HEK293 (cell line): ENCODE measurements at regions not wholly inside any gene's neighbourhood (a gene's known extent, or its start where the extent isn't known, plus 50 kb on each side); places are given as distances from the start of the nearest gene placed in this dataset.

ENCODE experiments used
- CTCF ChIA-PET: fragments of 350-600 bp; formaldehyde crosslinking; extraction: SDS; loops from one replicate; lab custom pipeline; 2021; ENCODE audit warnings: antibody characterized with exemption; lab: Yijun Ruan, JAX
- POLR2A ChIA-PET: fragments of 300-600 bp; formaldehyde crosslinking; extraction: SDS; loops from one replicate; lab custom pipeline; 2020; ENCODE audit warnings: antibody characterized with exemption, inconsistent platforms; lab: Yijun Ruan, JAX
- H3K27ac ChIP-seq: fragments of 200-500 bp; sonication (Bioruptor generic); 2 replicates; pipeline ENCODE4 v1.5.1; 2014; ENCODE audit warnings: low read depth, low read length, control low read depth, inconsistent platforms; ENCODE audit errors: extremely low read depth
- H3K36me3 ChIP-seq, 2 experiments: fragments of 200-500 bp in 1 of 2; sonication (Bioruptor generic) in 1 of 2; 1 replicate in 1 of 2; 2 replicates in 1 of 2; pipeline ENCODE4 v1.5.1; 2014 to 2017; ENCODE audit warnings: inconsistent platforms in 2 of 2, low read length in 2 of 2; ENCODE audit not compliant: control insufficient read depth in 2 of 2, insufficient read depth in 1 of 2
- H3K4me1 ChIP-seq: fragments of 200-500 bp; sonication (Bioruptor generic); 2 replicates; pipeline ENCODE4 v1.5.1; 2014; ENCODE audit warnings: mild to moderate bottlenecking, low read length, inconsistent platforms; ENCODE audit not compliant: control insufficient read depth, insufficient read depth
- H3K4me3 ChIP-seq: 2 replicates; pipeline ENCODE4 v1.5.1; 2011; ENCODE audit warnings: low read depth, mild to moderate bottlenecking, control low read depth, low read length, moderate library complexity
- H3K9me3 ChIP-seq: fragments of 200-500 bp; sonication (Bioruptor generic); 2 replicates; pipeline ENCODE4 v1.5.1; 2014; ENCODE audit warnings: low read depth, low read length, inconsistent platforms; ENCODE audit not compliant: control insufficient read depth, insufficient read depth
- KLF7 ChIP-seq: fragments of 450-650 bp; formaldehyde crosslinking; IDR thresholded peaks from 2 replicates; pipeline ENCODE4 v1.5.1; 2016; ENCODE audit warnings: missing biosample characterization, missing genetic modification characterization, borderline replicate concordance
- OSR2 ChIP-seq: fragments of 450-650 bp; formaldehyde crosslinking; IDR thresholded peaks from 2 replicates; pipeline ENCODE4 v1.5.1; 2016; ENCODE audit warnings: missing biosample characterization, missing genetic modification characterization
- OVOL3 ChIP-seq: fragments of 450-650 bp; formaldehyde crosslinking; IDR thresholded peaks from 2 replicates; pipeline ENCODE4 v1.5.1; 2016; ENCODE audit warnings: missing biosample characterization, missing genetic modification characterization
- RBAK ChIP-seq: fragments of 450-650 bp; formaldehyde crosslinking; IDR thresholded peaks from 2 replicates; pipeline ENCODE4 v1.5.1; 2016; ENCODE audit warnings: missing biosample characterization, missing genetic modification characterization
- TCF7L2 ChIP-seq: IDR thresholded peaks from 2 replicates; pipeline ENCODE4 v1.6.1; 2011; ENCODE audit warnings: low read depth, mild to moderate bottlenecking, inconsistent platforms, low read length, moderate library complexity, borderline replicate concordance
- ZBTB1 ChIP-seq: fragments of 450-650 bp; formaldehyde crosslinking; IDR thresholded peaks from 2 replicates; pipeline ENCODE4 v1.5.1; 2016; ENCODE audit warnings: missing biosample characterization, missing genetic modification characterization
- ZBTB17 ChIP-seq: fragments of 450-650 bp; formaldehyde crosslinking; IDR thresholded peaks from 2 replicates; pipeline ENCODE4 v1.5.1; 2016; ENCODE audit warnings: missing biosample characterization, missing genetic modification characterization
- ZNF132 ChIP-seq: fragments of 450-650 bp; formaldehyde crosslinking; IDR thresholded peaks from 2 replicates; pipeline ENCODE4 v1.5.1; 2017; ENCODE audit warnings: missing biosample characterization, missing genetic modification characterization, borderline replicate concordance
- ZNF146 ChIP-seq: fragments of 450-650 bp; formaldehyde crosslinking; IDR thresholded peaks from 2 replicates; pipeline ENCODE4 v1.5.1; 2016; ENCODE audit warnings: missing biosample characterization, missing genetic modification characterization
- ZNF266 ChIP-seq: fragments of 450-650 bp; formaldehyde crosslinking; IDR thresholded peaks from 2 replicates; pipeline ENCODE4 v1.5.1; 2016; ENCODE audit warnings: missing biosample characterization, missing genetic modification characterization, low read depth
- ZNF549 ChIP-seq: fragments of 450-650 bp; IDR thresholded peaks from 2 replicates; pipeline ENCODE4 v1.5.1; 2018; ENCODE audit warnings: missing biosample characterization, missing genetic modification characterization, mild to moderate bottlenecking, inconsistent platforms, moderate library complexity
- ZNF560 ChIP-seq: fragments of 450-650 bp; formaldehyde crosslinking; IDR thresholded peaks from 2 replicates; pipeline ENCODE4 v1.5.1; 2017; ENCODE audit warnings: missing biosample characterization, missing genetic modification characterization, borderline replicate concordance
- ZNF707 ChIP-seq: fragments of 450-650 bp; formaldehyde crosslinking; IDR thresholded peaks from 2 replicates; pipeline ENCODE4 v1.5.1; 2016; ENCODE audit warnings: missing biosample characterization, missing genetic modification characterization
- TF ChIP-seq, protein P1 (sequence below): fragments of 450-650 bp; formaldehyde crosslinking; IDR thresholded peaks from 2 replicates; pipeline ENCODE4 v1.5.1; 2016; ENCODE audit warnings: missing biosample characterization, missing genetic modification characterization, low read depth
- TF ChIP-seq, protein P2 (sequence below): fragments of 450-650 bp; formaldehyde crosslinking; conservative IDR thresholded peaks from 2 replicates; pipeline ENCODE4 v1.5.1; 2016; ENCODE audit warnings: low read depth, missing biosample characterization, missing genetic modification characterization
- TF ChIP-seq, protein P3 (sequence below): fragments of 450-650 bp; formaldehyde crosslinking; IDR thresholded peaks from 2 replicates; pipeline ENCODE4 v1.5.1; 2016; ENCODE audit warnings: missing biosample characterization, missing genetic modification characterization
- TF ChIP-seq, protein P4 (sequence below): fragments of 450-650 bp; formaldehyde crosslinking; IDR thresholded peaks from 2 replicates; pipeline ENCODE4; 2016; ENCODE audit warnings: missing biosample characterization, missing genetic modification characterization
- TF ChIP-seq, protein P5 (sequence below): fragments of 450-650 bp; formaldehyde crosslinking; IDR thresholded peaks from 2 replicates; pipeline ENCODE4 v1.5.1; 2017; ENCODE audit warnings: missing biosample characterization, missing genetic modification characterization
- TF ChIP-seq, protein P6 (sequence below): fragments of 450-650 bp; formaldehyde crosslinking; IDR thresholded peaks from 2 replicates; pipeline ENCODE4 v1.5.1; 2016; ENCODE audit warnings: missing biosample characterization, missing genetic modification characterization
- TF ChIP-seq, protein P7 (sequence below): fragments of 450-650 bp; formaldehyde crosslinking; IDR thresholded peaks from 2 replicates; pipeline ENCODE4 v1.5.1; 2016; ENCODE audit warnings: missing biosample characterization, missing genetic modification characterization
- TF ChIP-seq, protein P8 (sequence below): fragments of 450-650 bp; formaldehyde crosslinking; IDR thresholded peaks from 2 replicates; pipeline ENCODE4 v1.5.1; 2017; ENCODE audit warnings: missing biosample characterization, missing genetic modification characterization

DNA sequence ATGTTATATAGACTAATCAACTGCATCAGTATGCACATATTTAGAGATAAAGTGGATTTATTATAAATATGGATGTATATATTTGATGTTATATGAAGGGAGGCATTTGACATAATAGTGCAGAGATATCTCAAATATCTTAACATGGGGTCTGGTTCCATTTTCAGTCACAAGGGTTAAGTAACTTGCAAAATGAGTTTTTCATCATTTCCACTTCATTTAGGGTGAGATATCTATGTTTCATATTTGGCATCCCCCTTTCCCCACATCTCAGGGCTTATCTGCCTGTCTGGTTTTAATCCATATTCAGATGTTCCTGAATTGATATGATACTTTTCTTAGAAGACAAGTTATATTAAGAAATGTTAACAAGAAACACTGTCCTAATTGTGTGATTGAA lies 2141.2 kb downstream of the PCDH9 start (continued):
- TF ChIP-seq TCF7L2 (no peak), ZNF132 (no peak), OSR2 (no peak), ZBTB17 (no peak)
- TF ChIP-seq, protein P1, sequence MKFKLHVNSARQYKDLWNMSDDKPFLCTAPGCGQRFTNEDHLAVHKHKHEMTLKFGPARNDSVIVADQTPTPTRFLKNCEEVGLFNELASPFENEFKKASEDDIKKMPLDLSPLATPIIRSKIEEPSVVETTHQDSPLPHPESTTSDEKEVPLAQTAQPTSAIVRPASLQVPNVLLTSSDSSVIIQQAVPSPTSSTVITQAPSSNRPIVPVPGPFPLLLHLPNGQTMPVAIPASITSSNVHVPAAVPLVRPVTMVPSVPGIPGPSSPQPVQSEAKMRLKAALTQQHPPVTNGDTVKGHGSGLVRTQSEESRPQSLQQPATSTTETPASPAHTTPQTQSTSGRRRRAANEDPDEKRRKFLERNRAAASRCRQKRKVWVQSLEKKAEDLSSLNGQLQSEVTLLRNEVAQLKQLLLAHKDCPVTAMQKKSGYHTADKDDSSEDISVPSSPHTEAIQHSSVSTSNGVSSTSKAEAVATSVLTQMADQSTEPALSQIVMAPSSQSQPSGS (tag by site-specific recombination), result no peak
- TF ChIP-seq, all 188 proteins: peak for 0

DNA sequence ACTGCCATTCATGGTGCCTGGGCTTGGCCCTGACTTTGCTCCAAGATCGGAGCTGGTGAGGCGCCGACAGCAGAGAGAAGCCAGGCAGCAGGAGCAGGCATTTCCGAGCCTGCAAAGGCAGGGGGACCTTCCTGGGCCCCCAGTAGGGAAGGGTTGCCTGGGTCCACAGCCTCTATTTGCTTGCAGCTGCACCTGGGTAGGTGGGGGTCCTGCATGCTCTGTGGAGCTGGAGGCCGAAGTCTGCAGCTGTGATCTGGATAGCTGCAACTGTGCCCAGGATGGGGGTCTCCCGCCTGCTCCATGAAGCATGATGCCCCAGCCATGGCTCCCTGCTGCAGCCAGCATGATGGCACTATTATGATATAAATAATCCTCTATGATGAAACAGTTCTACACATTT lies 2144.2 kb downstream of the PCDH9 start:
- H3K36me3 ChIP-seq, result no peaks in the 10 kb centered on the region
- H3K4me1 ChIP-seq, result no peaks in the 10 kb centered on the region
- ChIA-PET CTCF (no interaction called here), POLR2A (no interaction called here)
- no peak overlapping the region for H3K4me3 ChIP-seq
- H3K27ac ChIP-seq, result no peak overlapping the region
- H3K9me3 ChIP-seq, result no peaks in the 10 kb centered on the region
- TF ChIP-seq, protein P2, sequence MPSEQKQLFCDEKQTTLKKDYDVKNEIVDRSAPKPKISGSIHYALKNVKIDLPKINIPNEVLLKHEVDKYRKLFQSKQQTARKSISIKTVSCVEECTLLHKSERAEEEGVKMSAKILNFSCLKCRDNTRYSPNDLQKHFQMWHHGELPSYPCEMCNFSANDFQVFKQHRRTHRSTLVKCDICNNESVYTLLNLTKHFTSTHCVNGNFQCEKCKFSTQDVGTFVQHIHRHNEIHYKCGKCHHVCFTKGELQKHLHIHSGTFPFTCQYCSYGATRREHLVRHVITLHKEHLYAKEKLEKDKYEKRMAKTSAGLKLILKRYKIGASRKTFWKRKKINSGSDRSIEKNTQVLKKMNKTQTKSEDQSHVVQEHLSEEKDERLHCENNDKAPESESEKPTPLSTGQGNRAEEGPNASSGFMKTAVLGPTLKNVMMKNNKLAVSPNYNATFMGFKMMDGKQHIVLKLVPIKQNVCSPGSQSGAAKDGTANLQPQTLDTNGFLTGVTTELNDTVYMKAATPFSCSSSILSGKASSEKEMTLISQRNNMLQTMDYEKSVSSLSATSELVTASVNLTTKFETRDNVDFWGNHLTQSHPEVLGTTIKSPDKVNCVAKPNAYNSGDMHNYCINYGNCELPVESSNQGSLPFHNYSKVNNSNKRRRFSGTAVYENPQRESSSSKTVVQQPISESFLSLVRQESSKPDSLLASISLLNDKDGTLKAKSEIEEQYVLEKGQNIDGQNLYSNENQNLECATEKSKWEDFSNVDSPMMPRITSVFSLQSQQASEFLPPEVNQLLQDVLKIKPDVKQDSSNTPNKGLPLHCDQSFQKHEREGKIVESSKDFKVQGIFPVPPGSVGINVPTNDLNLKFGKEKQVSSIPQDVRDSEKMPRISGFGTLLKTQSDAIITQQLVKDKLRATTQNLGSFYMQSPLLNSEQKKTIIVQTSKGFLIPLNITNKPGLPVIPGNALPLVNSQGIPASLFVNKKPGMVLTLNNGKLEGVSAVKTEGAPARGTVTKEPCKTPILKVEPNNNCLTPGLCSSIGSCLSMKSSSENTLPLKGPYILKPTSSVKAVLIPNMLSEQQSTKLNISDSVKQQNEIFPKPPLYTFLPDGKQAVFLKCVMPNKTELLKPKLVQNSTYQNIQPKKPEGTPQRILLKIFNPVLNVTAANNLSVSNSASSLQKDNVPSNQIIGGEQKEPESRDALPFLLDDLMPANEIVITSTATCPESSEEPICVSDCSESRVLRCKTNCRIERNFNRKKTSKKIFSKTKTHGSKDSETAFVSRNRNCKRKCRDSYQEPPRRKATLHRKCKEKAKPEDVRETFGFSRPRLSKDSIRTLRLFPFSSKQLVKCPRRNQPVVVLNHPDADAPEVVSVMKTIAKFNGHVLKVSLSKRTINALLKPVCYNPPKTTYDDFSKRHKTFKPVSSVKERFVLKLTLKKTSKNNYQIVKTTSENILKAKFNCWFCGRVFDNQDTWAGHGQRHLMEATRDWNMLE, result no peak
- TF ChIP-seq, protein P3, sequence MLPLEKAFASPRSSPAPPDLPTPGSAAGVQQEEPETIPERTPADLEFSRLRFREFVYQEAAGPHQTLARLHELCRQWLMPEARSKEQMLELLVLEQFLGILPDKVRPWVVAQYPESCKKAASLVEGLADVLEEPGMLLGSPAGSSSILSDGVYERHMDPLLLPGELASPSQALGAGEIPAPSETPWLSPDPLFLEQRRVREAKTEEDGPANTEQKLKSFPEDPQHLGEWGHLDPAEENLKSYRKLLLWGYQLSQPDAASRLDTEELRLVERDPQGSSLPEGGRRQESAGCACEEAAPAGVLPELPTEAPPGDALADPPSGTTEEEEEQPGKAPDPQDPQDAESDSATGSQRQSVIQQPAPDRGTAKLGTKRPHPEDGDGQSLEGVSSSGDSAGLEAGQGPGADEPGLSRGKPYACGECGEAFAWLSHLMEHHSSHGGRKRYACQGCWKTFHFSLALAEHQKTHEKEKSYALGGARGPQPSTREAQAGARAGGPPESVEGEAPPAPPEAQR, result no peak
- TF ChIP-seq, protein P4, sequence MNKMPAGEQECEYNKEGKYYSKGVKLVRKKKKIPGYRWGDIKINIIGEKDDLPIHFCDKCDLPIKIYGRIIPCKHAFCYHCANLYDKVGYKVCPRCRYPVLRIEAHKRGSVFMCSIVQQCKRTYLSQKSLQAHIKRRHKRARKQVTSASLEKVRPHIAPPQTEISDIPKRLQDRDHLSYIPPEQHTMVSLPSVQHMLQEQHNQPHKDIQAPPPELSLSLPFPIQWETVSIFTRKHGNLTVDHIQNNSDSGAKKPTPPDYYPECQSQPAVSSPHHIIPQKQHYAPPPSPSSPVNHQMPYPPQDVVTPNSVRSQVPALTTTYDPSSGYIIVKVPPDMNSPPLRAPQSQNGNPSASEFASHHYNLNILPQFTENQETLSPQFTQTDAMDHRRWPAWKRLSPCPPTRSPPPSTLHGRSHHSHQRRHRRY (tag by site-specific recombination), result no peak
- no peak for TF ChIP-seq ZBTB1 (tag by site-specific recombination)
- TF ChIP-seq, protein P5, sequence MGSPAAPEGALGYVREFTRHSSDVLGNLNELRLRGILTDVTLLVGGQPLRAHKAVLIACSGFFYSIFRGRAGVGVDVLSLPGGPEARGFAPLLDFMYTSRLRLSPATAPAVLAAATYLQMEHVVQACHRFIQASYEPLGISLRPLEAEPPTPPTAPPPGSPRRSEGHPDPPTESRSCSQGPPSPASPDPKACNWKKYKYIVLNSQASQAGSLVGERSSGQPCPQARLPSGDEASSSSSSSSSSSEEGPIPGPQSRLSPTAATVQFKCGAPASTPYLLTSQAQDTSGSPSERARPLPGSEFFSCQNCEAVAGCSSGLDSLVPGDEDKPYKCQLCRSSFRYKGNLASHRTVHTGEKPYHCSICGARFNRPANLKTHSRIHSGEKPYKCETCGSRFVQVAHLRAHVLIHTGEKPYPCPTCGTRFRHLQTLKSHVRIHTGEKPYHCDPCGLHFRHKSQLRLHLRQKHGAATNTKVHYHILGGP (tag by site-specific recombination), result no peak
- TF ChIP-seq ZNF146 (tag by site-specific recombination), result no peak
- TF ChIP-seq ZNF707, result no peak
- TF ChIP-seq, protein P6, sequence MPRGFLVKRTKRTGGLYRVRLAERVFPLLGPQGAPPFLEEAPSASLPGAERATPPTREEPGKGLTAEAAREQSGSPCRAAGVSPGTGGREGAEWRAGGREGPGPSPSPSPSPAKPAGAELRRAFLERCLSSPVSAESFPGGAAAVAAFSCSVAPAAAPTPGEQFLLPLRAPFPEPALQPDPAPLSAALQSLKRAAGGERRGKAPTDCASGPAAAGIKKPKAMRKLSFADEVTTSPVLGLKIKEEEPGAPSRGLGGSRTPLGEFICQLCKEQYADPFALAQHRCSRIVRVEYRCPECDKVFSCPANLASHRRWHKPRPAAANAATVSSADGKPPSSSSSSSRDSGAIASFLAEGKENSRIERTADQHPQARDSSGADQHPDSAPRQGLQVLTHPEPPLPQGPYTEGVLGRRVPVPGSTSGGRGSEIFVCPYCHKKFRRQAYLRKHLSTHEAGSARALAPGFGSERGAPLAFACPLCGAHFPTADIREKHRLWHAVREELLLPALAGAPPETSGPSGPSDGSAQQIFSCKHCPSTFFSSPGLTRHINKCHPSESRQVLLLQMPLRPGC (tag by site-specific recombination), result no peak
- TF ChIP-seq, protein P7, sequence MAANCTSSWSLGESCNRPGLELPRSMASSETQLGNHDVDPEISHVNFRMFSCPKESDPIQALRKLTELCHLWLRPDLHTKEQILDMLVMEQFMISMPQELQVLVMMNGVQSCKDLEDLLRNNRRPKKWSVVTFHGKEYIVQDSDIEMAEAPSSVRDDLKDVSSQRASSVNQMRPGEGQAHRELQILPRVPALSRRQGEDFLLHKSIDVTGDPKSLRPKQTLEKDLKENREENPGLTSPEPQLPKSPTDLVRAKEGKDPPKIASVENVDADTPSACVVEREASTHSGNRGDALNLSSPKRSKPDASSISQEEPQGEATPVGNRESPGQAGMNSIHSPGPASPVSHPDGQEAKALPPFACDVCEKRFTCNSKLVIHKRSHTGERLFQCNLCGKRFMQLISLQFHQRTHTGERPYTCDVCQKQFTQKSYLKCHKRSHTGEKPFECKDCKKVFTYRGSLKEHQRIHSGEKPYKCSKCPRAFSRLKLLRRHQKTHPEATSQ (tag by site-specific recombination), result no peak
- no peak for TF ChIP-seq ZNF266 (tag by site-specific recombination)
- no peak for TF ChIP-seq RBAK (tag by site-specific recombination)
- TF ChIP-seq, protein P8, sequence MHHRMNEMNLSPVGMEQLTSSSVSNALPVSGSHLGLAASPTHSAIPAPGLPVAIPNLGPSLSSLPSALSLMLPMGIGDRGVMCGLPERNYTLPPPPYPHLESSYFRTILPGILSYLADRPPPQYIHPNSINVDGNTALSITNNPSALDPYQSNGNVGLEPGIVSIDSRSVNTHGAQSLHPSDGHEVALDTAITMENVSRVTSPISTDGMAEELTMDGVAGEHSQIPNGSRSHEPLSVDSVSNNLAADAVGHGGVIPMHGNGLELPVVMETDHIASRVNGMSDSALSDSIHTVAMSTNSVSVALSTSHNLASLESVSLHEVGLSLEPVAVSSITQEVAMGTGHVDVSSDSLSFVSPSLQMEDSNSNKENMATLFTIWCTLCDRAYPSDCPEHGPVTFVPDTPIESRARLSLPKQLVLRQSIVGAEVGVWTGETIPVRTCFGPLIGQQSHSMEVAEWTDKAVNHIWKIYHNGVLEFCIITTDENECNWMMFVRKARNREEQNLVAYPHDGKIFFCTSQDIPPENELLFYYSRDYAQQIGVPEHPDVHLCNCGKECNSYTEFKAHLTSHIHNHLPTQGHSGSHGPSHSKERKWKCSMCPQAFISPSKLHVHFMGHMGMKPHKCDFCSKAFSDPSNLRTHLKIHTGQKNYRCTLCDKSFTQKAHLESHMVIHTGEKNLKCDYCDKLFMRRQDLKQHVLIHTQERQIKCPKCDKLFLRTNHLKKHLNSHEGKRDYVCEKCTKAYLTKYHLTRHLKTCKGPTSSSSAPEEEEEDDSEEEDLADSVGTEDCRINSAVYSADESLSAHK (tag by site-specific recombination), result no peak
- TF ChIP-seq ZNF549 (tag by site-specific recombination), result no peak
- no peak for TF ChIP-seq ZNF560 (tag by site-specific recombination)
- TF ChIP-seq KLF7 (tag by site-specific recombination), result no peak
- no peak for TF ChIP-seq OVOL3 (tag by site-specific recombination)
